Fibroblast of lung (primary cell): ENCODE measurements at regions not wholly inside any gene's neighbourhood (a gene's known extent, or its start where the extent isn't known, plus 50 kb on each side); places are given as distances from the start of the nearest gene placed in this dataset.

Experiments
- EZH2 ChIP-seq: IDR thresholded peaks from 2 replicates; pipeline ENCODE4 v1.5.1; 2012; ENCODE audit warnings: low read length, control low read depth, mild to moderate bottlenecking; ENCODE audit errors: missing control alignments
- TF ChIP-seq, protein P1 (sequence below), 2 donors: IDR thresholded peaks in 1 of 2; conservative IDR thresholded peaks in 1 of 2; 1 replicate in 1 of 2; 2 replicates in 1 of 2; pipeline ENCODE4 v1.5.1; 2011 to 2012; ENCODE audit warnings: low read length in 2 of 2, control low read depth in 1 of 2, inconsistent platforms in 1 of 2, low read depth in 1 of 2, mild to moderate bottlenecking in 1 of 2

DNA sequence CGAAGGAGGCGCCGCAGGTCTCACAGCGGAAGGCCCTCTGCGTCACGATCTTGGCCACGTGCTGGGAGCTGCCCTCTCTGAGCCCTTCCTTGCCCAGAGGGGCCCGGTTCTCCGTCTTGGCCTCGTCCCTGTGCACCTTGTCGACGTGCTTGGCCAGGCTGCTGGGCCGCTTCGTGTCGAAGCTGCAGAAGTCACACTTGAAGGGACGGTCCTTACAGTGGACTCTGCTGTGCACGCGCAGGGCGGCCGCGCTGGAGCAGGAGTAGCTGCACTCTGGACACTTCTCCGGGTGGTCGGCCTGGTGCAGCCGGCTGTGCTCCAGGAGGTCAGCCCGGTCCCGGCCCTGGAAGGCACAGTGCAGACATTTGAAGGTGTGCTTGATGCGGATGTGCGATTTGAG lies 106.9 kb downstream of the ZFP64 start:
- TF ChIP-seq, protein P1, sequence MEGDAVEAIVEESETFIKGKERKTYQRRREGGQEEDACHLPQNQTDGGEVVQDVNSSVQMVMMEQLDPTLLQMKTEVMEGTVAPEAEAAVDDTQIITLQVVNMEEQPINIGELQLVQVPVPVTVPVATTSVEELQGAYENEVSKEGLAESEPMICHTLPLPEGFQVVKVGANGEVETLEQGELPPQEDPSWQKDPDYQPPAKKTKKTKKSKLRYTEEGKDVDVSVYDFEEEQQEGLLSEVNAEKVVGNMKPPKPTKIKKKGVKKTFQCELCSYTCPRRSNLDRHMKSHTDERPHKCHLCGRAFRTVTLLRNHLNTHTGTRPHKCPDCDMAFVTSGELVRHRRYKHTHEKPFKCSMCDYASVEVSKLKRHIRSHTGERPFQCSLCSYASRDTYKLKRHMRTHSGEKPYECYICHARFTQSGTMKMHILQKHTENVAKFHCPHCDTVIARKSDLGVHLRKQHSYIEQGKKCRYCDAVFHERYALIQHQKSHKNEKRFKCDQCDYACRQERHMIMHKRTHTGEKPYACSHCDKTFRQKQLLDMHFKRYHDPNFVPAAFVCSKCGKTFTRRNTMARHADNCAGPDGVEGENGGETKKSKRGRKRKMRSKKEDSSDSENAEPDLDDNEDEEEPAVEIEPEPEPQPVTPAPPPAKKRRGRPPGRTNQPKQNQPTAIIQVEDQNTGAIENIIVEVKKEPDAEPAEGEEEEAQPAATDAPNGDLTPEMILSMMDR (conservative IDR thresholded peaks at IDR 0.05 in 1 of 2, IDR thresholded peaks at IDR 0.05 in 1 of 2; ENCODE audit: low read depth in 1 of 2, low read length in 2 of 2) = no peak
- no peak for TF ChIP-seq EZH2
